ENCODE measurements at regions not wholly inside any gene's neighbourhood (a gene's known extent, or its start where the extent isn't known, plus 50 kb on each side); places are given as distances from the start of the nearest gene placed in this dataset.
"Not testable (repeated sequence)": the region's sequence is repeated elsewhere in the genome, so short reads cannot be mapped to it uniquely, and the experiment has no call there.

DNA sequence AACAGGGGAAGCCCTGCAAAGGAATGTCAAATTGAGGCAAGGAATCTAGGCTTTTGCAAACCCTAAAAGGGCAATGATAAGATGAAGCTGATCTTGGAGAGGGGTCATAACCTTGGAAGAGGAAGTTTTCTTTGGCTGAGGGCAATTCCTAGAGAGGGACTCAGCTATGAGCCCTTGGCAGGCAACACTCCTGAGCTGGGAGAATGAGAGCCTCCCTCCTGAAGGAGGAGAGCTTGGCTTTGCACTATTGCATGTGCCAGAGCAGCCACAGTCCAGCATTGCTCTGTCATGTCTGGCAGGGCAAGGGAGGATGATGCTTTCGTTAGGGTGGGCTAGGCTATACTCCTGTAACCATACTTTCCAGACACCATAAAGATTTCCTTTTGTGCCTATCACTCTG, 299.4 kb upstream of the NPSR1 start:
- H3K4me1 ChIP-seq (ENCODE audit: insufficient read depth); H3K27ac ChIP-seq (ENCODE audit: low read depth); H3K36me3 ChIP-seq (ENCODE audit: insufficient read depth); DNase-seq (ENCODE audit: extremely low spot score); H3K4me3 ChIP-seq (ENCODE audit: low read depth, low read length): not testable (repeated sequence)
- 86% methylated on average over 1 of the region's 1 CpG for WGBS

- no peak for DNase-seq (ENCODE audit: extremely low spot score)
- Histone ChIP-seq H3K27ac (ENCODE audit: low read depth) (no peak overlapping the region), H3K36me3 (ENCODE audit: insufficient read depth) (no peaks in the 10 kb centered on the region), H3K4me1 (ENCODE audit: insufficient read depth) (no peaks in the 10 kb centered on the region), H3K4me3 (ENCODE audit: low read depth, low read length) (no peak overlapping the region)
- WGBS = 74% methylated on average over 3 of the region's 3 CpGs
Observed at GRCh38 chr7:34361663-34362250, 296.3 kb upstream of the NPSR1 start.

- no peak overlapping the region for H3K4me3 ChIP-seq (ENCODE audit: low read depth, low read length)
- DNase-seq (ENCODE audit: extremely low spot score) = no peak
- H3K36me3 ChIP-seq (ENCODE audit: insufficient read depth) = no peaks in the 10 kb centered on the region
- 62% methylated on average over 2 of the region's 2 CpGs for WGBS
- no peaks in the 10 kb centered on the region for H3K4me1 ChIP-seq (ENCODE audit: insufficient read depth)
- no peak overlapping the region for H3K27ac ChIP-seq (ENCODE audit: low read depth)
Observed at GRCh38 chr7:34362621-34363020, 295.4 kb upstream of the NPSR1 start.

DNA sequence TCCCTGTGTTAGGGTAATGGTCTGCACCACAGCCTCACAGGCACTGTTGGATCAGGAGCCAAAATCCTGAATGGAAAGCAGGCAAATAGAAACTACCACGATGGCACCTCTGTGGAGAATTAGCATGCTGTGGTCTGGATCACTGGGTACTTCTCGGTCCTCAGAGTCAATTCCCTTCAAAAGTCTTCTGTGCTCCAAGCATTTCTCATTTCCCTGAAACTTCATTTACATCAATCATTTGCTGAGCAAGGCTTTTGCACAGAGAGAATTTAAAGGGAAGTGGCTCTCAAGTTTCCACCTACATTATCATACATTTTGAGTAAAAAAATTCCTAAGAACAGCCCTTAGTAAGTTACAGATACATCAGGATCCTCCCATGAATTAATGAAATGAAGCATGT, 293.9 kb upstream of the NPSR1 start:
- Histone ChIP-seq H3K4me1 (ENCODE audit: insufficient read depth) (no peaks in the 10 kb centered on the region), H3K27ac (ENCODE audit: low read depth) (no peak overlapping the region), H3K36me3 (ENCODE audit: insufficient read depth) (no peaks in the 10 kb centered on the region), H3K4me3 (ENCODE audit: low read depth, low read length) (no peak overlapping the region)
- WGBS = 81% methylated on average over 2 of the region's 2 CpGs
- no peak for DNase-seq (ENCODE audit: extremely low spot score)

- Histone ChIP-seq H3K36me3 (ENCODE audit: insufficient read depth) (no peaks in the 10 kb centered on the region), H3K4me1 (ENCODE audit: insufficient read depth) (no peaks in the 10 kb centered on the region), H3K4me3 (ENCODE audit: low read depth, low read length) (no peak overlapping the region), H3K27ac (ENCODE audit: low read depth) (no peak overlapping the region)
- 97% methylated on average over 1 of the region's 1 CpG for WGBS
- no peak for DNase-seq (ENCODE audit: extremely low spot score)
Observed at GRCh38 chr7:34365011-34365410, 293.0 kb upstream of the NPSR1 start.

GRCh38 chr7:34365611-34366010, 292.4 kb upstream of the NPSR1 start:
- 93% methylated on average over 5 of the region's 5 CpGs for WGBS
- no peak overlapping the region for H3K27ac ChIP-seq (ENCODE audit: low read depth)
- no peaks in the 10 kb centered on the region for H3K36me3 ChIP-seq (ENCODE audit: insufficient read depth)
- DNase-seq (ENCODE audit: extremely low spot score) = no peak
- H3K4me3 ChIP-seq (ENCODE audit: low read depth, low read length) = no peak overlapping the region
- no peaks in the 10 kb centered on the region for H3K4me1 ChIP-seq (ENCODE audit: insufficient read depth)

DNA sequence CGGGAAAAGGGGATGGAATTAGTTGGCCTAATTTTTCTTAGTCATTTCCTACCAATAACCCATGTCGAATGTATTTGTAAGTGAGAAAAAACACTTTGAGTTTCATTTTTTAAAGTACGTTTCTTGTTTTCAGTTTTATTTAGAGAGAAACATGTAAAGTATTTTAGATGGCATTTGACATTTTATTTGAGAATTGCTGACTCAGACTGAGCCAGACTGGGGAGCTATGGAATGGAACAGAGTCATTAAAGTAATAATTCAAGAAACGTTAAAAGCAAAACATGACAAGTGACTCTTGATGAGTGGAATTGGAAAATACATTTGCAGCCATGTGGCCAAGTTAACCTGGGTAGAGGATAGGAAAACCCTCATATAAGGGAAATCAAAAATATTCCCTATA, 286.1 kb upstream of the NPSR1 start:
- H3K4me3 ChIP-seq (ENCODE audit: low read depth, low read length) = no peak overlapping the region
- H3K36me3 ChIP-seq (ENCODE audit: insufficient read depth) = no peaks in the 10 kb centered on the region
- H3K27ac ChIP-seq (ENCODE audit: low read depth) = no peak overlapping the region
- WGBS = 70% methylated on average over 4 of the region's 4 CpGs
- no peaks in the 10 kb centered on the region for H3K4me1 ChIP-seq (ENCODE audit: insufficient read depth)
- no peak for DNase-seq (ENCODE audit: extremely low spot score)

DNA sequence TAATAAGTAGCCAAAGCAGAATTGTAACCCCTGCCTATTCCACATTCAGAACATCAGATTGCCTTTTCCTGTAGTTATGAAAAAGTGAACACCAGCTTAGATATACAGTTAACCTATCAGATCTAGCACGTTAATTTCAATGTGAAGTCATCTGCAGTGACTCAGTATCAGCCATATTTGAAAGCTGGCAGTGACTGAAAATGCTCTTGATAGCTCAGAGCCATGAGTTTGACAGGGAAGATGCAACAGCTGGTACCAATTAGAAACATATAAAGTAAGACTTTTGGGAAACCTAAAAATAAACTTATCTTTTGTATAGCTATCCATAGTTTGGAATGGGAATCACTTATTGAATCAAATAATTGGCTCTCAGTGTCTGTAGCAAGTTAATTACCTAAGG, 284.1 kb upstream of the NPSR1 start:
- Histone ChIP-seq H3K36me3 (ENCODE audit: insufficient read depth) (no peaks in the 10 kb centered on the region), H3K4me1 (ENCODE audit: insufficient read depth) (no peaks in the 10 kb centered on the region), H3K27ac (ENCODE audit: low read depth) (no peak overlapping the region), H3K4me3 (ENCODE audit: low read depth, low read length) (no peak overlapping the region)
- WGBS = 23% methylated on average over 1 of the region's 1 CpG
- no peak for DNase-seq (ENCODE audit: extremely low spot score)

DNA sequence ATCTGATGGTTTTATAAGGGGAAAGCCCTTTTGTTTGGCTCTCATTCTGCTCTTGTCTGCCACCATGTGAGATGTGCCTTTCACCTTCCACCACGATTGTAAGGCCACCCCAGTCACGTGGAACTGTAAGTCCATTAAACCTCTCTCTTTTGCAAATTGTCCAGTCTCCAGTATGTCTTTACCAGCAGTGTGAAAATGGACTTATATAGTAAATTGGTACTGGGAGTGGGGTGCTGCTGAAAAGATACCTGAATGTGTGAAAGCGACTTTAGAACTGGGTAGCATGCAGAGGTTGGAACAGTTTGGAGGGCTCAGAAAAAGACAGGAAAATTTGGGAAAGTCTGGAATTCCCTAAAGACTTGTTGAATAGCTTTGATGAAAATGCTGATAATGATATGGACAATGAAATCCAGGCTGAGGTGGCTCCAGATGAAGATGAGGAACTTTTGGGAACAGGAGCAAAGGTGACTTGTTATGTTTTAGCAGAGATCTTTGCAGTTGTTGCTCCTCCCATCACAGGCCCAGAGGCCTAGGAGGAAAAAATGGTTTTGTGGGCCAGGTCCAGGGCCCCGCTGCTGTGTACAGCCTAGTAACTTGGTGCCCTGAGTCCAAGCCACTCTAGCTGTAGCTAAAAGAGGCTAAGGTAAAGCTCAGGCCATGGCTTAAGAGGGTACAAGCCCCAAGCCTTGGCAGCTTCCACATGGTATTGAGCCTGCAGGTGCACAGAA, 275.7 kb upstream of the NPSR1 start:
- 86% methylated on average over 4 of the region's 4 CpGs for WGBS
- DNase-seq (ENCODE audit: extremely low spot score) = no peak
- Histone ChIP-seq H3K27ac (ENCODE audit: low read depth) (no peak overlapping the region), H3K36me3 (ENCODE audit: insufficient read depth) (no peaks in the 10 kb centered on the region), H3K4me3 (ENCODE audit: low read depth, low read length) (no peak overlapping the region), H3K4me1 (ENCODE audit: insufficient read depth) (no peaks in the 10 kb centered on the region)

GRCh38 chr7:34385384-34385783, 272.6 kb upstream of the NPSR1 start:
- no peaks in the 10 kb centered on the region for H3K4me1 ChIP-seq (ENCODE audit: insufficient read depth)
- peaks cover 2% of the 10 kb centered on the region for H3K36me3 ChIP-seq (ENCODE audit: insufficient read depth)
- no peak for DNase-seq (ENCODE audit: extremely low spot score)
- WGBS = 36% methylated on average over 1 of the region's 1 CpG
- no peak overlapping the region for H3K27ac ChIP-seq (ENCODE audit: low read depth)
- H3K4me3 ChIP-seq (ENCODE audit: low read depth, low read length) = no peak overlapping the region

GRCh38 chr7:34389332-34390078, 268.5 kb upstream of the NPSR1 start:
- no peaks in the 10 kb centered on the region for H3K4me1 ChIP-seq (ENCODE audit: insufficient read depth)
- no peak overlapping the region for H3K27ac ChIP-seq (ENCODE audit: low read depth)
- no peak for DNase-seq (ENCODE audit: extremely low spot score)
- no peak overlapping the region for H3K4me3 ChIP-seq (ENCODE audit: low read depth, low read length)
- 87% methylated on average over 7 of the region's 7 CpGs for WGBS
- peaks cover 2% of the 10 kb centered on the region for H3K36me3 ChIP-seq (ENCODE audit: insufficient read depth)

DNA sequence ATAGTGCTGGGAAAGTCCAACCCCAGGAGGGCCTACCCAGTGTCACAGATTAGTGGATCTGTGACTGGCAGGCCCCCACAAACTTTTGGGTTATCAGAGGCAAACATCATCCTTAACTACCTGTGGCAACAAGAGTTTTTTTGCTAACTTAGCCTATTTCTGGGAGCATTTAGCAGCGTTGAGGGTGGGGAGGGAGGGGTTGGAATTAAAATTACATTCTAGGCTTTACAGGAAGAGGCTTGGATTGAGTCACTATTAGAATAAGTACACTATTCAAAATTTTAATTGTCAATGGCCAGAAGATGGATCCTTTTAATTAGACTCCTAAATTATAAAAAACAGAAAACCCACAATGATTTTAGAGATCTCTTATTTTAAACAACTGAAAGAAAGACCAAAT, 267.9 kb upstream of the NPSR1 start:
- no peak overlapping the region for H3K27ac ChIP-seq (ENCODE audit: low read depth)
- DNase-seq (ENCODE audit: extremely low spot score) = no peak
- 70% methylated on average over 1 of the region's 1 CpG for WGBS
- no peak overlapping the region for H3K4me3 ChIP-seq (ENCODE audit: low read depth, low read length)
- peaks cover 2% of the 10 kb centered on the region for H3K36me3 ChIP-seq (ENCODE audit: insufficient read depth)
- no peaks in the 10 kb centered on the region for H3K4me1 ChIP-seq (ENCODE audit: insufficient read depth)

- Histone ChIP-seq H3K4me1 (ENCODE audit: insufficient read depth) (no peaks in the 10 kb centered on the region), H3K4me3 (ENCODE audit: low read depth, low read length) (no peak overlapping the region), H3K27ac (ENCODE audit: low read depth) (no peak overlapping the region), H3K36me3 (ENCODE audit: insufficient read depth) (peaks cover 2% of the 10 kb centered on the region)
- DNase-seq (ENCODE audit: extremely low spot score) = no peak
Observed at GRCh38 chr7:34392972-34393371, 265.0 kb upstream of the NPSR1 start.

DNA sequence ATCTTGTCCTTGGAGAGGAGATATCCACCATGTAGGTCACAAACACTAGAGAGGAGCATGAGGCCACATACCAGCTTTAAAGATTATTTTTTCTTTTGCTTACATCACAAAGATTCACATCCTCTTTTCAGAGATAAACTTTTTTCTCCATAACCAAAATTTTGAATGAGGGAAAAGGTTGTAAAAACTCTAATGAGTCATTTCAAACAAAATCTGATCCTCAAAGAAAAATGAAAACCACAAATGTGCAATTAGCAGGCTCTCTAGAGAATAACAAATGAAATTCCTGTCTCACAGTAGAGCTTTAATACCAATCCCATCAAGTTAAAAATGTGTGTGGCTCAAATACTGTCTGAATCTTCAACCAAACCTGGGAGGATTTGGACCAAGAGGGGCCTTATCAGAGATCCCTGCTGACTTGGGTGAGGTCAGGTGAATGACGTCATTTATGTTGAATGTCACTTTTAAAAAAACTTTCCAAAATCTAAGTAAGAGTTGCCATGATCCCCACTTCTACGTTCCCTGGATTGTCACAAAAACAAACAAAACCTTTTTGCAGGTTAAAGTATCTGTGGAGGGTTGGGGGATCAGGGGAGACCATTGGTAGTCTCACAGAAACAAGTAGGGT, 261.5 kb upstream of the NPSR1 start:
- Histone ChIP-seq H3K27ac (ENCODE audit: low read depth) (no peak overlapping the region), H3K36me3 (ENCODE audit: insufficient read depth) (no peaks in the 10 kb centered on the region), H3K4me3 (ENCODE audit: low read depth, low read length) (no peak overlapping the region), H3K4me1 (ENCODE audit: insufficient read depth) (no peaks in the 10 kb centered on the region)
- no peak for DNase-seq (ENCODE audit: extremely low spot score)
- 66% methylated on average over 2 of the region's 2 CpGs for WGBS
